Gastrocnemius medialis (tissue), 4 donors: ENCODE measurements at regions not wholly inside any gene's neighbourhood (a gene's known extent, or its start where the extent isn't known, plus 50 kb on each side); places are given as distances from the start of the nearest gene placed in this dataset.
"Not testable (repeated sequence)": the region's sequence is repeated elsewhere in the genome, so short reads cannot be mapped to it uniquely, and the experiment has no call there.

Experiments
- ATAC-seq, 2 donors: fragments of 150-250 bp; one replicate each; pipeline ENCODE4 v1.9.1; 2016
- DNase-seq, 2 donors: peaks; one replicate each; pipeline ENCODE4 v3.0.0-alpha.2; 2019
- H3K27ac ChIP-seq, 4 donors: fragments of 200-600 bp; sonication (generic); 1 replicate in 1 of 4; 2 replicates in 3 of 4; pipeline ENCODE4 v1.5.1; 2016 to 2018; ENCODE audit warnings: mild to moderate bottlenecking in 2 of 4, moderate library complexity in 1 of 4
- H3K27me3 ChIP-seq, 3 donors: fragments of 200-600 bp; sonication (generic) in 2 of 3; 1 replicate in 1 of 3; 2 replicates in 2 of 3; pipeline versions ENCODE4 v1.5.1 to v1.6.0; 2016 to 2019; ENCODE audit warnings: mild to moderate bottlenecking in 1 of 3, moderate library complexity in 1 of 3
- H3K36me3 ChIP-seq, 2 donors: fragments of 200-600 bp; sonication (generic) in 1 of 2; one replicate each; pipeline ENCODE4 v1.5.1; 2017 to 2018
- H3K4me1 ChIP-seq, 2 donors: fragments of 200-600 bp; sonication (generic) in 1 of 2; one replicate each; pipeline ENCODE4 v1.5.1; 2016 to 2017; ENCODE audit warnings: mild to moderate bottlenecking in 2 of 2
- H3K4me3 ChIP-seq, 4 donors: fragments of 200-600 bp; sonication (generic) in 3 of 4; 1 replicate in 1 of 4; 2 replicates in 3 of 4; pipeline ENCODE4 v1.5.1; 2016 to 2019; ENCODE audit warnings: mild to moderate bottlenecking in 2 of 4
- H3K9me3 ChIP-seq, 3 donors: fragments of 200-600 bp; sonication (generic) in 2 of 3; 1 replicate in 1 of 3; 2 replicates in 2 of 3; pipeline ENCODE4 v1.5.1; 2016 to 2019
- CTCF ChIP-seq, 5 experiments: fragments of 450-650 bp in 3 of 5; fragments of 200-600 bp in 2 of 5; sonication (generic) in 2 of 5; IDR thresholded peaks in 4 of 5; conservative IDR thresholded peaks in 1 of 5; 1 replicate in 4 of 5; 2 replicates in 1 of 5; pipeline ENCODE4 v1.5.1; 2016 to 2019; ENCODE audit warnings: antibody characterized with exemption in 5 of 5, mild to moderate bottlenecking in 3 of 5, moderate library complexity in 3 of 5
- POLR2A ChIP-seq, 2 donors: fragments of 450-650 bp; IDR thresholded peaks; one replicate each; pipeline ENCODE4 v1.6.1; 2017; ENCODE audit warnings: antibody characterized with exemption in 2 of 2, mild to moderate bottlenecking in 2 of 2, moderate library complexity in 2 of 2
- in situ Hi-C, 4 donors: fragments of 200-750 bp; cut with MboI; loops; one replicate each; pipeline versions ENCODE4 v1.15.0 to v1.8.0; 2017; ENCODE audit warnings: low sequenced_read_pairs in 4 of 4
- intact Hi-C: fragments of 100-400 bp; cut with DNase I; formaldehyde crosslinking; loops from one replicate; pipeline ENCODE4 v1.15.1; 2023; ENCODE audit warnings: low total_unique reads

DNA sequence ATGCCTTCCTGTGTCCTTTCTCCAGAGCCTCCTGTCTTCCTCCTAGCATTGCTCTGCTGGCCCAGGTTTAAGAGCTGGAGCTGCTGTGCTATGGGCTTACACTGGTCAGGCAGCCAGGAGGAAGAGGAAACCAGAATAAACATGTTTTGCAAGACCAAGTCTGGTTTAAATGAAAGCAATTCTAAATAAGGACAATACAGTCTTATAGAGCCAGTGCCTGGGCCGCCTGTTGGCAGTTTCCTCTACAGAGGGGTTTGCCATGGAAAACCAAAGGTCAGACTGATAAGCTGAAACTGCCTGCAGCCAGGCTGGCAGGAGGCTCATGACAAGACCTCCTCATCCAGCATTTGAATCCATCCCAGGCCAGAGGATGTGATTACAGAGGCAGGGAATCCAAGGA is 92.9 kb upstream of the FGGY start:
- H3K27ac ChIP-seq = peak overlapping the region; percentile 19 to 40 (median 31)
- no peak for TF ChIP-seq POLR2A (IDR thresholded peaks at IDR 0.05)
- TF ChIP-seq CTCF (IDR thresholded peaks at IDR 0.05 in 4 of 5, conservative IDR thresholded peaks at IDR 0.05 in 1 of 5) = no peak
- DNase-seq = peak; percentile 36 to 58
- ATAC-seq = peak; percentile 78 to 90
- peaks cover 0 to 12% of the 10 kb centered on the region in 2 donors for H3K4me1 ChIP-seq
- no peaks in the 10 kb centered on the region for H3K27me3 ChIP-seq
- H3K9me3 ChIP-seq = no peaks in the 10 kb centered on the region
- intact Hi-C loops = no loop called here
- in situ Hi-C loops = no loop called here
- H3K36me3 ChIP-seq = no peaks in the 10 kb centered on the region
- no peak overlapping the region for H3K4me3 ChIP-seq

- DNase-seq, H3K4me3 ChIP-seq, in situ Hi-C loops, H3K27me3 ChIP-seq, H3K4me1 ChIP-seq, H3K9me3 ChIP-seq, ATAC-seq, H3K36me3 ChIP-seq, H3K27ac ChIP-seq: not testable (repeated sequence)
- intact Hi-C loops = loop anchor here (2.0 kb wide), 1 partner anchor 14 kb away; no protein-coding TSS in a partner anchor
Measured at GRCh38 chr1:59206616-59207015, 90.3 kb upstream of the FGGY start.

DNA sequence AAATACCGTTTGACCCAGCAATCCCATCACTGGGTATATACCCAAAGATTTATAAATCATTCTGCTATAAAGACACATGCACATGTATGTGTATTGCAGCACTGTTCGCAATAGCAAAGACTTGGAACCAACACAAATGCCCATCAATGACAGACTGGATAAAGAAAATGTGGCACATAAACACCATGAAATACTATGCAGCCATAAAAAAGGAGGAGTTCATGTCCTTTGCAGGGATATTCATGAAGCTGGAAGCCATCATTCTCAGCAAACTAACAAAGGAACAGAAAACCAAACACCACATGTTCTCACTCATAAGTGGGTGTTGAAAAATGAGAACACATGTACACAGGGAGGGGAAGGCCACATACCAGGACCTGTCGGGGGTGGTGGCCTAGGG is 86.5 kb upstream of the FGGY start:
- intact Hi-C loops, DNase-seq, H3K36me3 ChIP-seq, H3K4me1 ChIP-seq, H3K27ac ChIP-seq, ATAC-seq, in situ Hi-C loops, H3K9me3 ChIP-seq, H3K4me3 ChIP-seq, H3K27me3 ChIP-seq: not testable (repeated sequence)

- DNase-seq (no peak), ATAC-seq (no peak)
- intact Hi-C loops = no loop called here
- no peaks in the 10 kb centered on the region for H3K4me1 ChIP-seq
- H3K4me3 ChIP-seq = no peak overlapping the region
- no peaks in the 10 kb centered on the region for H3K36me3 ChIP-seq
- H3K27ac ChIP-seq = no peak overlapping the region
- no peaks in the 10 kb centered on the region for H3K27me3 ChIP-seq
- in situ Hi-C loops = no loop called here
- H3K9me3 ChIP-seq = no peaks in the 10 kb centered on the region
- TF ChIP-seq CTCF (IDR thresholded peaks at IDR 0.05 in 4 of 5, conservative IDR thresholded peaks at IDR 0.05 in 1 of 5) (no peak), POLR2A (IDR thresholded peaks at IDR 0.05) (no peak)
Measured at GRCh38 chr1:59212706-59213105, 84.2 kb upstream of the FGGY start.

DNA sequence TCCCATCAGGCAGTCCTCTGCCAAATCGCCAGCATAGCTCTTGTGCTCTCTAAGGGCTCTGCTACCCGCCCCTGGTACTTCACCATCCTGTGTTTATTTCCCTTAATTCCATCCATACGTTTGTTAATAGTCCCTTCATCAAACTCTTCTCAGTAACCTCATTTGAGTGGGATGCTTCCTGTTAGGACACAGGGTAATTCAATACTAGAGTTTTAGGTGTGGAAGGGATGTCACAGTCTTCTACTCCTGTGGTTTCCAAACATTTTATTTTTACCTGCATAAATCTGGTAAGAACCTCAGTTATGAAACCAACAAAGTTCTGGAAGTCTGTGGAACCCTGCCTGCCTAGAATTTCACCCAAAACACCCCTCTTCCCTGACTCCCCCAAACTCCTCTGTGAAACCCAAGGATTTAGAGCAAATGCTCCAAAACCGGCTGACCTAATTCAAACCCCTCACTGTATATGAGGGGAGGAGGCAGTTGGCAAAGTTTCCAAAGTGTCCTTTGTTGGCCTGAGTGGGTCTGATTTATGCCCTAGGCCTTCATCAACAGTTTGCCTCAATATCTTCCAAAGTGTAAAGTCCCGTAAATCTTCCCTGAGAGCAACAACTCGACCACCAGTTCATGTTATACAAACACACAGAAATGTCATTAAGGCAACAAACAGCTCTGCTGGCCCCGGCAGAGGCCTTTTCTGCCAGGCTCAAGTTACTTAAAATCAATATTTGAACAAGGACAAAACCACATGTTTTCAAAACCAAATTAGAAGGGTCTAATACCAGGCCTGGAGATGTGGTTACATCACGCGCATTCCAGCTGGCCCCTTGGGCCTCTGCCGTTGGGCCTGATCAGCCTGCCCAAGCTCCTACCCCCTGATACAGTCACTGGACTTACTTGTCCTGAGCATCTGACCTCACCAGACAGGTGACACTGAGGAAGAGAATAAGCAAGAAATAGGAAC is 82.4 kb upstream of the FGGY start:
- TF ChIP-seq POLR2A (IDR thresholded peaks at IDR 0.05) (no peak), CTCF (IDR thresholded peaks at IDR 0.05 in 4 of 5, conservative IDR thresholded peaks at IDR 0.05 in 1 of 5) (no peak)
- Histone ChIP-seq H3K36me3 (no peaks in the 10 kb centered on the region), H3K4me1 (no peaks in the 10 kb centered on the region), H3K27me3 (no peaks in the 10 kb centered on the region), H3K4me3 (no peak overlapping the region), H3K9me3 (no peaks in the 10 kb centered on the region), H3K27ac (no peak overlapping the region)
- intact Hi-C loops = no loop called here
- no peak for DNase-seq
- in situ Hi-C loops = no loop called here
- ATAC-seq = no peak
